GM23248 (cell line): ENCODE measurements at regions not wholly inside any gene's neighbourhood (a gene's known extent, or its start where the extent isn't known, plus 50 kb on each side); places are given as distances from the start of the nearest gene placed in this dataset.

Experiments
- DNase-seq: peaks from one replicate; pipeline ENCODE4 v3.0.0-alpha.2; 2015
- H2AFZ ChIP-seq: fragments of 200-600 bp; sonication (generic); 2 replicates; pipeline ENCODE4 v1.6.1; 2016; ENCODE audit warnings: antibody characterized with exemption
- H3F3A ChIP-seq: fragments of 200-600 bp; sonication (generic); 2 replicates; pipeline ENCODE4 v1.6.1; 2016; ENCODE audit warnings: mild to moderate bottlenecking, antibody characterized with exemption, mixed run types; ENCODE audit not compliant: insufficient read depth
- H3K27ac ChIP-seq: fragments of 200-600 bp; sonication (generic); 2 replicates; pipeline ENCODE4 v1.5.1; 2016; ENCODE audit warnings: mild to moderate bottlenecking
- H3K27me3 ChIP-seq: fragments of 200-600 bp; sonication (generic); replicated peaks from 2 replicates; pipeline ENCODE4 v1.6.1; 2016; ENCODE audit warnings: mild to moderate bottlenecking; ENCODE audit not compliant: insufficient read depth
- H3K36me3 ChIP-seq: fragments of 200-600 bp; sonication (generic); 2 replicates; pipeline ENCODE4 v1.6.1; 2016; ENCODE audit warnings: low read depth, mild to moderate bottlenecking
- H3K4me1 ChIP-seq: fragments of 200-600 bp; sonication (generic); 2 replicates; pipeline ENCODE4 v1.6.1; 2016; ENCODE audit warnings: mild to moderate bottlenecking; ENCODE audit not compliant: insufficient read depth
- H3K4me2 ChIP-seq: fragments of 200-600 bp; sonication (generic); one replicate; pipeline ENCODE4 v1.6.1; 2016; ENCODE audit warnings: mild to moderate bottlenecking; ENCODE audit not compliant: unreplicated experiment
- H3K4me3 ChIP-seq: fragments of 200-600 bp; sonication (generic); 2 replicates; pipeline ENCODE4 v1.5.1; 2016; ENCODE audit warnings: mild to moderate bottlenecking
- H3K79me2 ChIP-seq: fragments of 200-600 bp; sonication (generic); 2 replicates; pipeline ENCODE4 v1.6.1; 2016; ENCODE audit warnings: mild to moderate bottlenecking; ENCODE audit not compliant: insufficient read depth
- H3K9ac ChIP-seq: fragments of 200-600 bp; sonication (generic); 2 replicates; pipeline ENCODE4 v1.6.1; 2016; ENCODE audit warnings: mild to moderate bottlenecking
- H3K9me2 ChIP-seq: fragments of 200-600 bp; sonication (generic); 2 replicates; pipeline ENCODE4 v1.6.1; 2016; ENCODE audit warnings: mixed run types, mild to moderate bottlenecking, moderate library complexity; ENCODE audit not compliant: insufficient read depth
- H3K9me3 ChIP-seq: fragments of 200-600 bp; sonication (generic); one replicate; pipeline ENCODE4 v1.6.1; 2017; ENCODE audit warnings: low read depth
- H4K20me1 ChIP-seq: fragments of 200-600 bp; sonication (generic); 2 replicates; pipeline ENCODE4 v1.6.0; 2016; ENCODE audit not compliant: insufficient read depth
- EZH2 ChIP-seq: fragments of 200-600 bp; sonication (generic); IDR thresholded peaks from 2 replicates; pipeline ENCODE4 v1.6.1; 2018; ENCODE audit warnings: antibody characterized with exemption, mild to moderate bottlenecking; ENCODE audit not compliant: insufficient read depth, poor library complexity, severe bottlenecking
- EZH2phosphoT487 ChIP-seq: fragments of 200-600 bp; sonication (generic); IDR thresholded peaks from 2 replicates; pipeline ENCODE4 v1.6.1; 2018; ENCODE audit warnings: antibody characterized with exemption, moderate library complexity, mild to moderate bottlenecking, low read depth; ENCODE audit not compliant: insufficient read depth
- WGBS, 2 experiments: methylation state at CpG; one replicate each; pipeline ENCODE4 v1.1.6; 2015 to 2017; ENCODE audit warnings: low lambda C conversion rate in 2 of 2, low coverage in 1 of 2; ENCODE audit errors: missing lambda C conversion rate in 2 of 2; 5-methylcytosine and 5-hydroxymethylcytosine counted together
- in situ Hi-C: fragments of 300-500 bp; cut with MboI; formaldehyde crosslinking; loops from 2 replicates; pipeline ENCODE4 v1.15.0; 2020

- no peak overlapping the region for H3K4me3 ChIP-seq
- H3K27ac ChIP-seq: no peak overlapping the region
- WGBS, 2 experiments: 14% methylated on average over 1 of the region's 1 CpG
- no peaks in the 10 kb centered on the region for H3K27me3 ChIP-seq
- H3K9me2 ChIP-seq: no peaks in the 10 kb centered on the region
- peaks cover 9% of the 10 kb centered on the region for H3K4me1 ChIP-seq
- H3K36me3 ChIP-seq: no peaks in the 10 kb centered on the region
- DNase-seq: peak; percentile 12
- H3F3A ChIP-seq: peaks cover 6% of the 10 kb centered on the region; the same call in 1 of the 2 replicates
- no peak overlapping the region for H3K4me2 ChIP-seq
- no peak overlapping the region for H2AFZ ChIP-seq
- no peaks in the 10 kb centered on the region for H3K79me2 ChIP-seq
- no peaks in the 10 kb centered on the region for H4K20me1 ChIP-seq
- H3K9me3 ChIP-seq: no peaks in the 10 kb centered on the region
- in situ Hi-C loops: no loop called here
- no peak overlapping the region for H3K9ac ChIP-seq
- TF ChIP-seq EZH2phosphoT487: no peak
- TF ChIP-seq EZH2: no peak
Observed at GRCh38 chr1:116286541-116286971, 86.5 kb upstream of the ATP1A1 start.

GRCh38 chr1:116287341-116288200 lies 85.5 kb upstream of the ATP1A1 start:
- H3K27ac ChIP-seq: no peak overlapping the region
- no peak overlapping the region for H3K4me2 ChIP-seq
- H3K4me3 ChIP-seq: no peak overlapping the region
- no peak for TF ChIP-seq EZH2
- no peak for TF ChIP-seq EZH2phosphoT487
- H3K36me3 ChIP-seq: no peaks in the 10 kb centered on the region
- DNase-seq: no peak
- no peaks in the 10 kb centered on the region for H3K27me3 ChIP-seq
- no peaks in the 10 kb centered on the region for H3K79me2 ChIP-seq
- in situ Hi-C loops: no loop called here
- H3F3A ChIP-seq: peaks cover 6% of the 10 kb centered on the region; the same call in 1 of the 2 replicates
- WGBS, 2 experiments: 61 to 69% methylated on average over 5 of the region's 5 CpGs
- no peak overlapping the region for H3K9ac ChIP-seq
- H4K20me1 ChIP-seq: no peaks in the 10 kb centered on the region
- no peaks in the 10 kb centered on the region for H3K9me3 ChIP-seq
- H3K4me1 ChIP-seq: peaks cover 9% of the 10 kb centered on the region
- no peaks in the 10 kb centered on the region for H3K9me2 ChIP-seq
- H2AFZ ChIP-seq: no peak overlapping the region

GRCh38 chr1:116288201-116288598 lies 84.8 kb upstream of the ATP1A1 start:
- H3K27me3 ChIP-seq: no peaks in the 10 kb centered on the region
- no peaks in the 10 kb centered on the region for H3K9me3 ChIP-seq
- H3F3A ChIP-seq: peaks cover 6% of the 10 kb centered on the region; the same call in 1 of the 2 replicates
- H3K4me2 ChIP-seq: no peak overlapping the region
- H3K79me2 ChIP-seq: no peaks in the 10 kb centered on the region
- H3K9me2 ChIP-seq: no peaks in the 10 kb centered on the region
- no peak overlapping the region for H3K4me3 ChIP-seq
- TF ChIP-seq EZH2phosphoT487 (no peak), EZH2 (no peak)
- H3K27ac ChIP-seq: no peak overlapping the region
- DNase-seq: no peak
- H3K4me1 ChIP-seq: peaks cover 9% of the 10 kb centered on the region
- in situ Hi-C loops: no loop called here
- H3K36me3 ChIP-seq: no peaks in the 10 kb centered on the region
- 55 to 59% methylated on average over 2 of the region's 2 CpGs for WGBS, 2 experiments
- no peaks in the 10 kb centered on the region for H4K20me1 ChIP-seq
- no peak overlapping the region for H3K9ac ChIP-seq
- no peak overlapping the region for H2AFZ ChIP-seq

GRCh38 chr1:116289193-116289592 lies 83.9 kb upstream of the ATP1A1 start:
- in situ Hi-C loops: no loop called here
- H3K4me2 ChIP-seq: no peak overlapping the region
- H3F3A ChIP-seq: peaks cover 6% of the 10 kb centered on the region; the same call in 1 of the 2 replicates
- H3K9me2 ChIP-seq: no peaks in the 10 kb centered on the region
- H3K36me3 ChIP-seq: no peaks in the 10 kb centered on the region
- peaks cover 9% of the 10 kb centered on the region for H3K4me1 ChIP-seq
- no peaks in the 10 kb centered on the region for H4K20me1 ChIP-seq
- H2AFZ ChIP-seq: no peak overlapping the region
- DNase-seq: no peak
- H3K27me3 ChIP-seq: no peaks in the 10 kb centered on the region
- no peak overlapping the region for H3K27ac ChIP-seq
- TF ChIP-seq EZH2 (no peak), EZH2phosphoT487 (no peak)
- H3K9me3 ChIP-seq: no peaks in the 10 kb centered on the region
- no peak overlapping the region for H3K9ac ChIP-seq
- H3K4me3 ChIP-seq: no peak overlapping the region
- H3K79me2 ChIP-seq: no peaks in the 10 kb centered on the region
- 62 to 63% methylated on average over 2 of the region's 2 CpGs for WGBS, 2 experiments
